Caki2 (cell line): ENCODE measurements at regions not wholly inside any gene's neighbourhood (a gene's known extent, or its start where the extent isn't known, plus 50 kb on each side); places are given as distances from the start of the nearest gene placed in this dataset.

Source experiments
- DNase-seq: peaks from one replicate; pipeline ENCODE4 v3.0.0-alpha.2; 2015; ENCODE audit warnings: low read depth
- in situ Hi-C: cut with HindIII; loops from 2 replicates; pipeline ENCODE4 v1.10.0; 2016; ENCODE audit warnings: low sequenced_read_pairs, low pct_unique_long_range_greater_than_20kb, mixed read lengths

DNA sequence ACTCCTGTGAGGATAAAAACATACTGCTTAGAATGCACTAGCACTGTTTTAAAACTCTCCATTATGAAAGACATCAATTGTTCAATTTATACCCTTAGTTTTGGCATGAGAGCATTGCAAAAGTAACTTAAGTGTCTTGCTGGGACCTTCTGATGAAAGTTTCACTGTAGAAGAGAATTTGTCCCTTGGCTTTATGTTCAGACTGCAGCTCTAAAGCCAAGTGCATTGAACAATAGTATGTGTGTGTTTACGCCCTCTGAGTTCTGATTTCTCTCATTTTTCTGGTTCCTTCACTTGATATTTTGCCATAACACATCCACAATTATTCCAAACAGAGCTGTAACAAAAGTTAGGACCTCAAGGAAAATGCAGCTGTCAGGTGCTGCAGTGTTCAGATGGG is 474.6 kb downstream of the DISC1 start:
- DNase-seq, result no peak
- in situ Hi-C loops, result no loop called here

DNA sequence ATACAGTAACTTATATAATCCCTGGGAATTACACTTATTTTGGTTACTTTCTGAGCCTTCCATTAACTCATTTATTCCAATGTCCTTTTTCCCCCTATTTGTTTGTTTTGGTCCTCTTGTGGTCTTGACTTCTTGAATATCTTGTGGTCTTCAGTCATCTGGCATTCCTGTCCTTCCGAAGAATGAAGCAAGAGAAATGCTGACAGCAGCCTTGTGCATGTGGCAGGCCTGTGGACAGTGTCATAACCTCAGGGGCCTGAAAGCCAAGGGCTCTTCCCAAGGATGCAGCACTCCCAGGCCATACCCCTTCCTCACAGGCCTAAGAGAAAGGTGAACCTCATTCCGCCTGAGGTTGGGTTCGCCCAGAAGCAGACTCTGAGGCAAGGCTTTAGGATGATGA is 470.2 kb downstream of the DISC1 start:
- in situ Hi-C loops, result no loop called here
- DNase-seq, result no peak
